ENCODE measurements at regions not wholly inside any gene's neighbourhood (a gene's known extent, or its start where the extent isn't known, plus 50 kb on each side); places are given as distances from the start of the nearest gene placed in this dataset.

DNA sequence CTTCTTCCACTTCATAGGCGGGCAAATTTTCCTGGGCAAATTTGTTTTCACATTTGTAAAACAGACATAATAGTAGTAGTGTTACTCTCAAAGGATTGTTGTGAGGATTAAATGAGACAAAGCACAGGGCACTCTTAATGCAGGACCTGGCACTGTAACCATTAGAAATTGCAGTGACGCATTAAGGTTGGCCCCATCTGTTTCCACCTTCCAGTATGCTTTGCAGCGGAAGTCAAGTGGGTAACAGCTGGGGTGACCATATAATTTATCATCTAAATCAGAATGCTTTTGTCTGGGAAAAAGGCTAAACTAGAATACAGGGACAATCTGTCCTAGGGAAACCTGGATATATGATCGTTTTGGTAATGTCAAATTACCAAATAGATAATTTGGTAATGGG is 132.5 kb upstream of the CACHD1 start:
- TF ChIP-seq POLR2AphosphoS5 (IDR thresholded peaks at IDR 0.05; ENCODE audit: low read depth, low read length): no peak
- TF ChIP-seq, protein P1, sequence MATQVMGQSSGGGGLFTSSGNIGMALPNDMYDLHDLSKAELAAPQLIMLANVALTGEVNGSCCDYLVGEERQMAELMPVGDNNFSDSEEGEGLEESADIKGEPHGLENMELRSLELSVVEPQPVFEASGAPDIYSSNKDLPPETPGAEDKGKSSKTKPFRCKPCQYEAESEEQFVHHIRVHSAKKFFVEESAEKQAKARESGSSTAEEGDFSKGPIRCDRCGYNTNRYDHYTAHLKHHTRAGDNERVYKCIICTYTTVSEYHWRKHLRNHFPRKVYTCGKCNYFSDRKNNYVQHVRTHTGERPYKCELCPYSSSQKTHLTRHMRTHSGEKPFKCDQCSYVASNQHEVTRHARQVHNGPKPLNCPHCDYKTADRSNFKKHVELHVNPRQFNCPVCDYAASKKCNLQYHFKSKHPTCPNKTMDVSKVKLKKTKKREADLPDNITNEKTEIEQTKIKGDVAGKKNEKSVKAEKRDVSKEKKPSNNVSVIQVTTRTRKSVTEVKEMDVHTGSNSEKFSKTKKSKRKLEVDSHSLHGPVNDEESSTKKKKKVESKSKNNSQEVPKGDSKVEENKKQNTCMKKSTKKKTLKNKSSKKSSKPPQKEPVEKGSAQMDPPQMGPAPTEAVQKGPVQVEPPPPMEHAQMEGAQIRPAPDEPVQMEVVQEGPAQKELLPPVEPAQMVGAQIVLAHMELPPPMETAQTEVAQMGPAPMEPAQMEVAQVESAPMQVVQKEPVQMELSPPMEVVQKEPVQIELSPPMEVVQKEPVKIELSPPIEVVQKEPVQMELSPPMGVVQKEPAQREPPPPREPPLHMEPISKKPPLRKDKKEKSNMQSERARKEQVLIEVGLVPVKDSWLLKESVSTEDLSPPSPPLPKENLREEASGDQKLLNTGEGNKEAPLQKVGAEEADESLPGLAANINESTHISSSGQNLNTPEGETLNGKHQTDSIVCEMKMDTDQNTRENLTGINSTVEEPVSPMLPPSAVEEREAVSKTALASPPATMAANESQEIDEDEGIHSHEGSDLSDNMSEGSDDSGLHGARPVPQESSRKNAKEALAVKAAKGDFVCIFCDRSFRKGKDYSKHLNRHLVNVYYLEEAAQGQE (IDR thresholded peaks at IDR 0.05; ENCODE audit: insufficient read depth in 1 of 2, low read depth in 2 of 2, low read length in 2 of 2): no peak
- no peak for TF ChIP-seq FOXP2 (optimal IDR thresholded peaks at IDR 0.05; ENCODE audit: borderline replicate concordance, extremely low read depth, extremely low read length, insufficient read depth)
- no peak for TF ChIP-seq TAF1 (IDR thresholded peaks at IDR 0.05; ENCODE audit: borderline replicate concordance, insufficient read depth, low read length)
- no peak for TF ChIP-seq SIN3A (IDR thresholded peaks at IDR 0.05; ENCODE audit: borderline replicate concordance, insufficient read depth, low read length)
